HCT116 (cell line): ENCODE measurements at regions not wholly inside any gene's neighbourhood (a gene's known extent, or its start where the extent isn't known, plus 50 kb on each side); places are given as distances from the start of the nearest gene placed in this dataset.

ENCODE experiments used
- ATAC-seq: fragments of 200-7000 bp; cut with Tn5 transposase; 2 replicates; pipeline ENCODE4 v1.9.1; 2020; ENCODE audit warnings: mild to moderate bottlenecking, moderate library complexity
- BruUV-seq: library from RNA; stranded (reverse); fragments of 400-500 nt; replicated peaks from 2 replicates; lab custom pipeline; 2021; lab: Mats Ljungman, UMichigan
- CTCF ChIA-PET: fragments of 300-600 bp; sonication (Branson Sonifier 250); formaldehyde crosslinking; loops from one replicate; lab custom pipeline; 2021; ENCODE audit warnings: antibody characterized with exemption; lab: Charles Lee
- POLR2A ChIA-PET: fragments of 300-600, 350-600 bp; sonication (Branson Sonifier 250); formaldehyde crosslinking; loops from one replicate; lab custom pipeline; 2021; ENCODE audit warnings: antibody characterized with exemption; lab: Charles Lee
- RAD21 ChIA-PET, 2 experiments: fragments of 300-600 bp; sonication (Branson Sonifier 250); formaldehyde crosslinking; loops; one replicate each; lab custom pipeline; 2023; ENCODE audit warnings: low total read pairs in 2 of 2; ENCODE audit not compliant: uncharacterized antibody in 2 of 2, unreplicated experiment in 2 of 2, low non-redundant PET in 1 of 2; lab: Charles Lee
- DNase-seq: peaks from one replicate; pipeline ENCODE4 v3.0.0-alpha.2; 2010; ENCODE audit warnings: low read depth, low spot score
- H2AFZ ChIP-seq: fragments of 200-600 bp; shearing (Covaris generic), sonication (generic); 2 replicates; pipeline ENCODE4 v1.6.1; 2017; ENCODE audit warnings: low read depth, mixed run types, mixed read lengths, antibody characterized with exemption, low read length; ENCODE audit not compliant: poor library complexity, severe bottlenecking
- H3K27ac ChIP-seq: 2 replicates; pipeline ENCODE4 v1.5.1; 2012; ENCODE audit warnings: low read depth, low read length
- H3K27me3 ChIP-seq: fragments of 200-600 bp; sonication (generic); 2 replicates; pipeline ENCODE4 v1.6.1; 2016; ENCODE audit warnings: mixed run types, low read length, mixed read lengths; ENCODE audit not compliant: insufficient read depth
- H3K36me3 ChIP-seq, 2 experiments: fragments of 200-500 bp in 1 of 2; fragments of 200-600 bp in 1 of 2; sonication (Bioruptor generic) in 1 of 2; sonication (generic) in 1 of 2; 2 replicates each; pipeline versions ENCODE4 v1.5.1 to v1.6.1; 2014 to 2016; ENCODE audit warnings: low read length in 2 of 2, inconsistent platforms in 1 of 2, mixed read lengths in 1 of 2, mixed run types in 1 of 2; ENCODE audit not compliant: insufficient read depth in 2 of 2, control insufficient read depth in 1 of 2
- H3K4me1 ChIP-seq, 2 experiments: fragments of 200-600 bp in 1 of 2; sonication (generic) in 1 of 2; 2 replicates each; pipeline versions ENCODE4 v1.5.1 to v1.6.1; 2012 to 2017; ENCODE audit warnings: low read length in 2 of 2, inconsistent platforms in 1 of 2, mild to moderate bottlenecking in 1 of 2, mixed read lengths in 1 of 2, mixed run types in 1 of 2, moderate library complexity in 1 of 2; ENCODE audit not compliant: insufficient read depth in 2 of 2, control insufficient read depth in 1 of 2
- H3K4me2 ChIP-seq: fragments of 200-600 bp; sonication (generic); 2 replicates; pipeline ENCODE4 v1.6.1; 2017; ENCODE audit warnings: mixed run types, low read length, mixed read lengths
- H3K4me3 ChIP-seq, 2 experiments: fragments of 200-600 bp in 1 of 2; sonication (generic) in 1 of 2; replicated peaks in 1 of 2; 2 replicates each; pipeline ENCODE4 v1.5.1; 2011 to 2016; ENCODE audit warnings: low read length in 2 of 2, control low read depth in 1 of 2, low read depth in 1 of 2, mild to moderate bottlenecking in 1 of 2, mixed read lengths in 1 of 2, mixed run types in 1 of 2
- H3K79me2 ChIP-seq: fragments of 200-600 bp; sonication (generic); 2 replicates; pipeline ENCODE4 v1.6.1; 2017; ENCODE audit warnings: mild to moderate bottlenecking, mixed run types, low read length, moderate library complexity, mixed read lengths; ENCODE audit not compliant: insufficient read depth
- H3K9ac ChIP-seq: fragments of 200-600 bp; sonication (generic); 2 replicates; pipeline ENCODE4 v1.6.1; 2016; ENCODE audit warnings: low read length, mixed read lengths
- H3K9me2 ChIP-seq: fragments of 200-600 bp; sonication (generic), shearing (Covaris generic); 2 replicates; pipeline ENCODE4 v1.6.1; 2017; ENCODE audit warnings: mixed run types, mild to moderate bottlenecking, moderate library complexity; ENCODE audit not compliant: insufficient read depth
- H3K9me3 ChIP-seq, 2 experiments: fragments of 200-500 bp in 1 of 2; fragments of 200-600 bp in 1 of 2; sonication (Bioruptor generic) in 1 of 2; sonication (generic) in 1 of 2; 2 replicates each; pipeline ENCODE4 v1.6.1; 2014 to 2017; ENCODE audit warnings: low read length in 2 of 2, mixed read lengths in 2 of 2, inconsistent platforms in 1 of 2, low read depth in 1 of 2, mild to moderate bottlenecking in 1 of 2, mixed run types in 1 of 2, moderate library complexity in 1 of 2; ENCODE audit not compliant: control insufficient read depth in 1 of 2, insufficient read depth in 1 of 2
- H4K20me1 ChIP-seq: fragments of 200-600 bp; sonication (generic), shearing (Covaris generic); 2 replicates; pipeline ENCODE4 v1.6.1; 2017; ENCODE audit warnings: mixed run types, mild to moderate bottlenecking, moderate library complexity; ENCODE audit not compliant: insufficient read depth
- CBX3 ChIP-seq: IDR thresholded peaks from 2 replicates; pipeline ENCODE4 v1.6.1; 2012; ENCODE audit warnings: low read depth
- CEBPB ChIP-seq: IDR thresholded peaks from 2 replicates; pipeline ENCODE4 v1.6.1; 2012; ENCODE audit warnings: low read depth
- ELF1 ChIP-seq: IDR thresholded peaks from 2 replicates; pipeline ENCODE4 v1.6.1; 2012; ENCODE audit warnings: low read depth, borderline replicate concordance
- EZH2 ChIP-seq: fragments of 200-600 bp; sonication (generic); IDR thresholded peaks from 2 replicates; pipeline ENCODE4 v1.6.1; 2017; ENCODE audit warnings: antibody characterized with exemption, mixed run types
- EZH2phosphoT487 ChIP-seq: fragments of 200-600 bp; IDR thresholded peaks from 2 replicates; pipeline ENCODE4 v1.6.1; 2018; ENCODE audit warnings: antibody characterized with exemption, borderline replicate concordance
- FOSL1 ChIP-seq: IDR thresholded peaks from 2 replicates; pipeline ENCODE4 v1.6.1; 2012; ENCODE audit warnings: low read depth
- JUND ChIP-seq: IDR thresholded peaks from 2 replicates; pipeline ENCODE4 v1.6.1; 2012
- MAX ChIP-seq: IDR thresholded peaks from 2 replicates; pipeline ENCODE4 v1.6.1; 2012
- POLR2A ChIP-seq: IDR thresholded peaks from 2 replicates; pipeline ENCODE4 v1.7.0; 2011; ENCODE audit warnings: borderline replicate concordance; ENCODE audit not compliant: insufficient read depth, insufficient read length; ENCODE audit errors: extremely low read depth
- SIN3A ChIP-seq: IDR thresholded peaks from 2 replicates; pipeline ENCODE4 v1.6.1; 2012; ENCODE audit warnings: low read depth
- SP1 ChIP-seq: IDR thresholded peaks from 2 replicates; pipeline ENCODE4 v1.6.1; 2012; ENCODE audit warnings: low read depth
- TCF7L2 ChIP-seq: IDR thresholded peaks from 2 replicates; pipeline ENCODE4 v1.7.0; 2011; ENCODE audit warnings: borderline replicate concordance, inconsistent platforms; ENCODE audit not compliant: insufficient read depth, insufficient read length; ENCODE audit errors: extremely low read depth
- YY1 ChIP-seq: IDR thresholded peaks from 2 replicates; pipeline ENCODE4 v1.6.1; 2011; ENCODE audit warnings: low read length, low read depth, moderate library complexity, mild to moderate bottlenecking; ENCODE audit not compliant: insufficient replicate concordance; ENCODE audit errors: extremely low read depth
- ZFX ChIP-seq: fragments of 450-650 bp; IDR thresholded peaks from 2 replicates; pipeline ENCODE4 v1.6.1; 2017
- ZNF274 ChIP-seq: fragments of 200-500 bp; sonication (Bioruptor generic); IDR thresholded peaks from 2 replicates; pipeline ENCODE4 v1.6.1; 2014; ENCODE audit warnings: mild to moderate bottlenecking, low read depth, low read length, inconsistent platforms
- intact Hi-C: fragments of 100-400 bp; cut with micrococcal nuclease; formaldehyde crosslinking; loops from 2 replicates; pipeline ENCODE4 v1.10.0; 2022
- TF ChIP-seq, protein P1 (sequence below), 3 experiments: fragments of 200-600 bp in 1 of 3; sonication (generic) in 1 of 3; IDR thresholded peaks in 2 of 3; conservative IDR thresholded peaks in 1 of 3; 2 replicates each; pipeline ENCODE4 v1.5.1; 2012 to 2017; ENCODE audit warnings: low read depth in 2 of 3, low read length in 2 of 3, antibody characterized with exemption in 1 of 3, borderline replicate concordance in 1 of 3, control low read depth in 1 of 3, mild to moderate bottlenecking in 1 of 3, mixed read lengths in 1 of 3, mixed run types in 1 of 3, moderate library complexity in 1 of 3; ENCODE audit not compliant: insufficient read depth in 1 of 3
- TF ChIP-seq, protein P2 (sequence below): IDR thresholded peaks from 2 replicates; pipeline ENCODE4 v1.6.1; 2011; ENCODE audit warnings: mild to moderate bottlenecking, low read length, moderate library complexity; ENCODE audit not compliant: insufficient replicate concordance; ENCODE audit errors: extremely low read depth

GRCh38 chr10:33042565-33042964, 84.5 kb upstream of the ITGB1 start (continued):
- TF ChIP-seq SP1 = no peak
- TF ChIP-seq TCF7L2 = no peak
- TF ChIP-seq, protein P1, sequence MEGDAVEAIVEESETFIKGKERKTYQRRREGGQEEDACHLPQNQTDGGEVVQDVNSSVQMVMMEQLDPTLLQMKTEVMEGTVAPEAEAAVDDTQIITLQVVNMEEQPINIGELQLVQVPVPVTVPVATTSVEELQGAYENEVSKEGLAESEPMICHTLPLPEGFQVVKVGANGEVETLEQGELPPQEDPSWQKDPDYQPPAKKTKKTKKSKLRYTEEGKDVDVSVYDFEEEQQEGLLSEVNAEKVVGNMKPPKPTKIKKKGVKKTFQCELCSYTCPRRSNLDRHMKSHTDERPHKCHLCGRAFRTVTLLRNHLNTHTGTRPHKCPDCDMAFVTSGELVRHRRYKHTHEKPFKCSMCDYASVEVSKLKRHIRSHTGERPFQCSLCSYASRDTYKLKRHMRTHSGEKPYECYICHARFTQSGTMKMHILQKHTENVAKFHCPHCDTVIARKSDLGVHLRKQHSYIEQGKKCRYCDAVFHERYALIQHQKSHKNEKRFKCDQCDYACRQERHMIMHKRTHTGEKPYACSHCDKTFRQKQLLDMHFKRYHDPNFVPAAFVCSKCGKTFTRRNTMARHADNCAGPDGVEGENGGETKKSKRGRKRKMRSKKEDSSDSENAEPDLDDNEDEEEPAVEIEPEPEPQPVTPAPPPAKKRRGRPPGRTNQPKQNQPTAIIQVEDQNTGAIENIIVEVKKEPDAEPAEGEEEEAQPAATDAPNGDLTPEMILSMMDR (IDR thresholded peaks at IDR 0.05 in 2 of 3, conservative IDR thresholded peaks at IDR 0.05 in 1 of 3; ENCODE audit: borderline replicate concordance in 1 of 3, insufficient read depth in 1 of 3, low read depth in 2 of 3, low read length in 2 of 3) = no peak
- no peak for TF ChIP-seq JUND
- no peak for TF ChIP-seq ZNF274
- TF ChIP-seq CEBPB = no peak

GRCh38 chr10:33041783-33042437, 83.9 kb upstream of the ITGB1 start:
- BruUV-seq = no TSS peak
- DNase-seq (no peak), ATAC-seq (no peak)
- H4K20me1 ChIP-seq = no peaks in the 10 kb centered on the region
- no peaks in the 10 kb centered on the region for H3K79me2 ChIP-seq
- no peak overlapping the region for H3K4me2 ChIP-seq
- RAD21 ChIA-PET = no interaction called here
- no peaks in the 10 kb centered on the region for H3K9me2 ChIP-seq
- no peak overlapping the region for H2AFZ ChIP-seq
- no peak overlapping the region for H3K27ac ChIP-seq
- POLR2A ChIA-PET = no interaction called here
- H3K4me1 ChIP-seq = no peaks in the 10 kb centered on the region
- H3K9me3 ChIP-seq = no peaks in the 10 kb centered on the region
- CTCF ChIA-PET = no interaction called here
- no peak overlapping the region for H3K9ac ChIP-seq
- no peak overlapping the region for H3K4me3 ChIP-seq
- intact Hi-C loops = no loop called here
- no peaks in the 10 kb centered on the region for H3K36me3 ChIP-seq
- TF ChIP-seq SIN3A (no peak), MAX (no peak), YY1 (no peak), ELF1 (no peak), TCF7L2 (no peak), POLR2A (no peak), CBX3 (no peak), FOSL1 (no peak), SP1 (no peak), CEBPB (no peak), JUND (no peak), EZH2 (no peak), ZFX (no peak), EZH2phosphoT487 (no peak)
- TF ChIP-seq, protein P1 (IDR thresholded peaks at IDR 0.05 in 2 of 3, conservative IDR thresholded peaks at IDR 0.05 in 1 of 3; ENCODE audit: borderline replicate concordance in 1 of 3, insufficient read depth in 1 of 3, low read depth in 2 of 3, low read length in 2 of 3) = no peak
- TF ChIP-seq, protein P2, sequence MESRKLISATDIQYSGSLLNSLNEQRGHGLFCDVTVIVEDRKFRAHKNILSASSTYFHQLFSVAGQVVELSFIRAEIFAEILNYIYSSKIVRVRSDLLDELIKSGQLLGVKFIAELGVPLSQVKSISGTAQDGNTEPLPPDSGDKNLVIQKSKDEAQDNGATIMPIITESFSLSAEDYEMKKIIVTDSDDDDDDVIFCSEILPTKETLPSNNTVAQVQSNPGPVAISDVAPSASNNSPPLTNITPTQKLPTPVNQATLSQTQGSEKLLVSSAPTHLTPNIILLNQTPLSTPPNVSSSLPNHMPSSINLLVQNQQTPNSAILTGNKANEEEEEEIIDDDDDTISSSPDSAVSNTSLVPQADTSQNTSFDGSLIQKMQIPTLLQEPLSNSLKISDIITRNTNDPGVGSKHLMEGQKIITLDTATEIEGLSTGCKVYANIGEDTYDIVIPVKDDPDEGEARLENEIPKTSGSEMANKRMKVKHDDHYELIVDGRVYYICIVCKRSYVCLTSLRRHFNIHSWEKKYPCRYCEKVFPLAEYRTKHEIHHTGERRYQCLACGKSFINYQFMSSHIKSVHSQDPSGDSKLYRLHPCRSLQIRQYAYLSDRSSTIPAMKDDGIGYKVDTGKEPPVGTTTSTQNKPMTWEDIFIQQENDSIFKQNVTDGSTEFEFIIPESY = no peak
- no peaks in the 10 kb centered on the region for H3K27me3 ChIP-seq
